ENCODE measurements at regions not wholly inside any gene's neighbourhood (a gene's known extent, or its start where the extent isn't known, plus 50 kb on each side); places are given as distances from the start of the nearest gene placed in this dataset.

DNA sequence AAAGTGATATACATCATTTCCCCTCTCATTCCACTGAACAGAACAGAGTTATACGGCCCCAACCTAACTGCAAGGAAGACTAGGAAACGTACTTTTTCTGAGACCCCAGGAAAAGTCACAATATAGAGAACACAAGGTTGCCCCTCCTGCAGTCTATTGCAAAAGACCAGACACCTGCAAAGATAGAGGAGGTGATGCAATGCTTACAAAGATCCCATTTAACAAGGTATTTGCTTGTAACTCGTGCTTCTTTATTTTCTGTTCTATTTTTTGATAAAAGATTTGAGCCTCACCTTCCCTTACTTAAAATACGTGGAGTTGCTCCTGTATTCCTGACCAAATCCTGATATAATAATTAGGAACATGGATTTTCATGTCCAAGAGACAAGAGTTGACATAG lies 793.0 kb upstream of the ID2 start:
- TF ChIP-seq RAD21 (IDR thresholded peaks at IDR 0.05; ENCODE audit: low read depth) (no peak), TEAD4 (IDR thresholded peaks at IDR 0.05) (no peak), TAF1 (IDR thresholded peaks at IDR 0.05; ENCODE audit: low read depth) (no peak), YY1 (IDR thresholded peaks at IDR 0.05; ENCODE audit: low read depth) (no peak), EP300 (IDR thresholded peaks at IDR 0.05; ENCODE audit: borderline replicate concordance) (no peak), CEBPB (IDR thresholded peaks at IDR 0.05) (no peak), CREB1 (IDR thresholded peaks at IDR 0.05; ENCODE audit: low read depth) (no peak)
- TF ChIP-seq, protein P1, sequence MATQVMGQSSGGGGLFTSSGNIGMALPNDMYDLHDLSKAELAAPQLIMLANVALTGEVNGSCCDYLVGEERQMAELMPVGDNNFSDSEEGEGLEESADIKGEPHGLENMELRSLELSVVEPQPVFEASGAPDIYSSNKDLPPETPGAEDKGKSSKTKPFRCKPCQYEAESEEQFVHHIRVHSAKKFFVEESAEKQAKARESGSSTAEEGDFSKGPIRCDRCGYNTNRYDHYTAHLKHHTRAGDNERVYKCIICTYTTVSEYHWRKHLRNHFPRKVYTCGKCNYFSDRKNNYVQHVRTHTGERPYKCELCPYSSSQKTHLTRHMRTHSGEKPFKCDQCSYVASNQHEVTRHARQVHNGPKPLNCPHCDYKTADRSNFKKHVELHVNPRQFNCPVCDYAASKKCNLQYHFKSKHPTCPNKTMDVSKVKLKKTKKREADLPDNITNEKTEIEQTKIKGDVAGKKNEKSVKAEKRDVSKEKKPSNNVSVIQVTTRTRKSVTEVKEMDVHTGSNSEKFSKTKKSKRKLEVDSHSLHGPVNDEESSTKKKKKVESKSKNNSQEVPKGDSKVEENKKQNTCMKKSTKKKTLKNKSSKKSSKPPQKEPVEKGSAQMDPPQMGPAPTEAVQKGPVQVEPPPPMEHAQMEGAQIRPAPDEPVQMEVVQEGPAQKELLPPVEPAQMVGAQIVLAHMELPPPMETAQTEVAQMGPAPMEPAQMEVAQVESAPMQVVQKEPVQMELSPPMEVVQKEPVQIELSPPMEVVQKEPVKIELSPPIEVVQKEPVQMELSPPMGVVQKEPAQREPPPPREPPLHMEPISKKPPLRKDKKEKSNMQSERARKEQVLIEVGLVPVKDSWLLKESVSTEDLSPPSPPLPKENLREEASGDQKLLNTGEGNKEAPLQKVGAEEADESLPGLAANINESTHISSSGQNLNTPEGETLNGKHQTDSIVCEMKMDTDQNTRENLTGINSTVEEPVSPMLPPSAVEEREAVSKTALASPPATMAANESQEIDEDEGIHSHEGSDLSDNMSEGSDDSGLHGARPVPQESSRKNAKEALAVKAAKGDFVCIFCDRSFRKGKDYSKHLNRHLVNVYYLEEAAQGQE (IDR thresholded peaks at IDR 0.05; ENCODE audit: low read depth): no peak
- TF ChIP-seq, protein P2, sequence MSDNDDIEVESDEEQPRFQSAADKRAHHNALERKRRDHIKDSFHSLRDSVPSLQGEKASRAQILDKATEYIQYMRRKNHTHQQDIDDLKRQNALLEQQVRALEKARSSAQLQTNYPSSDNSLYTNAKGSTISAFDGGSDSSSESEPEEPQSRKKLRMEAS (IDR thresholded peaks at IDR 0.05): no peak

DNA sequence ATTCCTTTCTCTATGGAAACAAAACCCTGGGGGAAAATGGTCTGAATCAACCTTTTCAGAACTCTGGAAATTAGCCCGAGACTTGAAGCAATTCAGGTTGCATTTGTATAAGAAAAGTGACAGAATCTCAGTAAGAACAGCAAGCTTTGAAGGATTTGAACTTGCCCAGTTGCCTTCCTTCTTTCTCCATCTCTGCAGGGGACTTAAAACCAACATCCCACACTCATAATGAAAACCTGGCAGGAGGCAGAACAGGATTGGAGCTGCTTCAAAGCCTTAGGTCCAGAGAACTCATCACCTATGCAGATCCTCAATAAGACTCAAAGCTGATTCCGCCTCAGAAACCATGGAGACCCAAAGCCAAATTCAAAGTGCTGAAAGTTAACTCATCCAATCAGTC lies 790.5 kb upstream of the ID2 start:
- TF ChIP-seq CREB1 (IDR thresholded peaks at IDR 0.05; ENCODE audit: low read depth): no peak
- TF ChIP-seq, protein P2 (IDR thresholded peaks at IDR 0.05): no peak
- TF ChIP-seq FOXM1 (IDR thresholded peaks at IDR 0.05; ENCODE audit: borderline replicate concordance, low read depth): no peak
- no peak for TF ChIP-seq TEAD4 (IDR thresholded peaks at IDR 0.05)
- TF ChIP-seq, protein P1 (IDR thresholded peaks at IDR 0.05; ENCODE audit: low read depth): no peak
- no peak for TF ChIP-seq RAD21 (IDR thresholded peaks at IDR 0.05; ENCODE audit: low read depth)
- no peak for TF ChIP-seq ZBTB7A (IDR thresholded peaks at IDR 0.05; ENCODE audit: low read depth)
- no peak for TF ChIP-seq CEBPB (IDR thresholded peaks at IDR 0.05)
- no peak for TF ChIP-seq TCF12 (IDR thresholded peaks at IDR 0.05; ENCODE audit: low read depth)
- no peak for TF ChIP-seq EGR1 (IDR thresholded peaks at IDR 0.05)
- no peak for TF ChIP-seq NFIC (IDR thresholded peaks at IDR 0.05)
- TF ChIP-seq YY1 (IDR thresholded peaks at IDR 0.05; ENCODE audit: low read depth): no peak
- no peak for TF ChIP-seq TAF1 (IDR thresholded peaks at IDR 0.05; ENCODE audit: low read depth)
- TF ChIP-seq, protein P3, sequence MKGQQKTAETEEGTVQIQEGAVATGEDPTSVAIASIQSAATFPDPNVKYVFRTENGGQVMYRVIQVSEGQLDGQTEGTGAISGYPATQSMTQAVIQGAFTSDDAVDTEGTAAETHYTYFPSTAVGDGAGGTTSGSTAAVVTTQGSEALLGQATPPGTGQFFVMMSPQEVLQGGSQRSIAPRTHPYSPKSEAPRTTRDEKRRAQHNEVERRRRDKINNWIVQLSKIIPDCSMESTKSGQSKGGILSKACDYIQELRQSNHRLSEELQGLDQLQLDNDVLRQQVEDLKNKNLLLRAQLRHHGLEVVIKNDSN (IDR thresholded peaks at IDR 0.05): no peak
- TF ChIP-seq EP300 (IDR thresholded peaks at IDR 0.05; ENCODE audit: borderline replicate concordance): no peak

DNA sequence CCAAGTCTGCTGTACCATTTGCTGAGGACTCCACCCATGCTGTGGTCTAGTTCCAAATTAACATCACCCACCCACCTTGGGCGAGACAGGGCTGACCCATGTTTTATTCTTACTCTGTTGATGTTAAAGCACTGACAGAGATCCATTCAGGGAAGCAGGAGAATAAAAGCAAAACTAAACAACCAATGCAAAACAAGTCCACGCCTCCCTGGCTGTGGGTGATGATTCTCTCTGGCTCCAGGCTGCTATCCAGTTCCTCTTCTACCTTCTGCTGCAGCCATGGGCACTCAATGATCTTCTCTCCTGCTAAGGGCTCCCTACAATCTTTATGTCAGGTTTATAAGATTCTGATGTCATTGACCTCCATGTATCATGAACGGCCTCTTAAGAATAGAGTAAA lies 786.6 kb upstream of the ID2 start:
- no peak for TF ChIP-seq TEAD4 (IDR thresholded peaks at IDR 0.05)
- TF ChIP-seq ZBTB7A (IDR thresholded peaks at IDR 0.05; ENCODE audit: low read depth): no peak
- no peak for TF ChIP-seq EGR1 (IDR thresholded peaks at IDR 0.05)
- no peak for TF ChIP-seq CEBPB (IDR thresholded peaks at IDR 0.05)
- no peak for TF ChIP-seq EP300 (IDR thresholded peaks at IDR 0.05; ENCODE audit: borderline replicate concordance)
- no peak for TF ChIP-seq CREB1 (IDR thresholded peaks at IDR 0.05; ENCODE audit: low read depth)
- TF ChIP-seq FOXM1 (IDR thresholded peaks at IDR 0.05; ENCODE audit: borderline replicate concordance, low read depth): no peak

DNA sequence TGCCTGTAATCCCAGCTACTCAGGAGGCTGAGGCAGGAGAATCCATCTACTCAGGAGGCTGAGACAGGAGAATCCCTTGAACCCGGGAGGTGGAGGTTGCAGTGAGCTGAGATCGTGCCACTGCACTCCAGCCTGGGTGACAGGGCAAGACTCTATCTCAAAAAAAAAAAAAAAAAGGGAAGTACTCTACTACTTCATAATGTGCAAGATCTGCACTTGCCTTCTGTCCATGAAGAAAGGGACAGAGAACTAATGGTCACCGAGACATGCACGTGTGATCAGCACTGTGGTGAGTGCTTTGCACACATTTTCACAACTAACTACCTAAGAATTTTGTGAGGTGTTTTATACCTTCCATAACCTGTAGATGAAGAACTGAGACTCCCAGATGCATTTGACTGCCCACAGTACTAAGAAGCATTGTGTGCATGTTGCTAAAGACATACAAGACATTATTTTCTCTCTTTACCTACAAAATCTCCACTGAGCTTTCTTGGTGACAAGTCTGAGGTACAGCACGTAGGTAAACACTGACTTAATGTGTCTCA lies 784.8 kb upstream of the ID2 start:
- TF ChIP-seq CREB1 (IDR thresholded peaks at IDR 0.05; ENCODE audit: low read depth) (no peak), YY1 (IDR thresholded peaks at IDR 0.05; ENCODE audit: low read depth) (no peak), TAF1 (IDR thresholded peaks at IDR 0.05; ENCODE audit: low read depth) (no peak), FOXM1 (IDR thresholded peaks at IDR 0.05; ENCODE audit: borderline replicate concordance, low read depth) (no peak)

DNA sequence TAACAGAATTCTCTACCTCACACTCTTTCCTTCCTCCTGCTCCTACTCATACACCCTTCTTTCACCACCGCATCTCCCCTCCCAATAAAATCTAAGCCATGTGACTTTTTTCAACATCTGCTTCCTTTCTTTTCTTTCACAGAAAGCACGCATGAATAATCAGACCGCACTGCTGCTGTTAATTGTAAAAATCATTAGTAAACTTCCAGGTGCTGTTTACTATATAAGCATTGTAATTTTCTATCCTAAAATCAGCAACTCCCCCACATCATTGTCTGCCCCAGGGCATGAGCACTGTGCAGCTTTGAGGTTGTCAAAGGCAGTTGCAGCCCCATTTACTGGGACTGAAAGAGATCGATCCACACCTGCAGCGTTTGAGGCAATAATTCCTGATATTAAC lies 782.6 kb upstream of the ID2 start:
- TF ChIP-seq EGR1 (IDR thresholded peaks at IDR 0.05): no peak
- no peak for TF ChIP-seq FOXM1 (IDR thresholded peaks at IDR 0.05; ENCODE audit: borderline replicate concordance, low read depth)
- TF ChIP-seq TEAD4 (IDR thresholded peaks at IDR 0.05): no peak
- no peak for TF ChIP-seq NFIC (IDR thresholded peaks at IDR 0.05)
- no peak for TF ChIP-seq TCF12 (IDR thresholded peaks at IDR 0.05; ENCODE audit: low read depth)
- TF ChIP-seq, protein P3 (IDR thresholded peaks at IDR 0.05): no peak
- TF ChIP-seq, protein P2 (IDR thresholded peaks at IDR 0.05): no peak
- no peak for TF ChIP-seq YY1 (IDR thresholded peaks at IDR 0.05; ENCODE audit: low read depth)
- TF ChIP-seq ZBTB7A (IDR thresholded peaks at IDR 0.05; ENCODE audit: low read depth): no peak
- no peak for TF ChIP-seq CEBPB (IDR thresholded peaks at IDR 0.05)
- no peak for TF ChIP-seq TAF1 (IDR thresholded peaks at IDR 0.05; ENCODE audit: low read depth)
- no peak for TF ChIP-seq CREB1 (IDR thresholded peaks at IDR 0.05; ENCODE audit: low read depth)
- TF ChIP-seq, protein P1 (IDR thresholded peaks at IDR 0.05; ENCODE audit: low read depth): no peak
- TF ChIP-seq RAD21 (IDR thresholded peaks at IDR 0.05; ENCODE audit: low read depth): no peak
- no peak for TF ChIP-seq EP300 (IDR thresholded peaks at IDR 0.05; ENCODE audit: borderline replicate concordance)
